ENCODE measurements at regions not wholly inside any gene's neighbourhood (a gene's known extent, or its start where the extent isn't known, plus 50 kb on each side); places are given as distances from the start of the nearest gene placed in this dataset.
"Not testable (repeated sequence)": the region's sequence is repeated elsewhere in the genome, so short reads cannot be mapped to it uniquely, and the experiment has no call there.

- FAIRE-seq (no peak), DNase-seq (ENCODE audit: insufficient read length) (no peak)
- TF ChIP-seq POLR2AphosphoS5 (IDR thresholded peaks at IDR 0.05; ENCODE audit: low read depth, low read length), result no peak
- no peak for TF ChIP-seq POLR2A (IDR thresholded peaks at IDR 0.05; ENCODE audit: low read depth, low read length)
- TF ChIP-seq TAF1 (IDR thresholded peaks at IDR 0.05; ENCODE audit: borderline replicate concordance, low read depth, low read length), result no peak
These were observed 59.7 kb downstream of the NAA11 start for GRCh38 chr4:79266136-79266535.

GRCh38 chr4:79259242-79259641, 66.6 kb downstream of the NAA11 start:
- DNase-seq (ENCODE audit: insufficient read length) (no peak), FAIRE-seq (no peak)
- TF ChIP-seq POLR2AphosphoS5 (IDR thresholded peaks at IDR 0.05; ENCODE audit: low read depth, low read length) (no peak), TAF1 (IDR thresholded peaks at IDR 0.05; ENCODE audit: borderline replicate concordance, low read depth, low read length) (no peak), POLR2A (IDR thresholded peaks at IDR 0.05; ENCODE audit: low read depth, low read length) (no peak)

GRCh38 chr4:79258614-79259176, 67.2 kb downstream of the NAA11 start:
- TF ChIP-seq POLR2A (IDR thresholded peaks at IDR 0.05; ENCODE audit: low read depth, low read length) (no peak), POLR2AphosphoS5 (IDR thresholded peaks at IDR 0.05; ENCODE audit: low read depth, low read length) (no peak), TAF1 (IDR thresholded peaks at IDR 0.05; ENCODE audit: borderline replicate concordance, low read depth, low read length) (no peak)
- DNase-seq (ENCODE audit: insufficient read length) (no peak), FAIRE-seq (no peak)

GRCh38 chr4:79257953-79258613, 67.8 kb downstream of the NAA11 start:
- DNase-seq (ENCODE audit: insufficient read length), result no peak

GRCh38 chr4:79255793-79256192, 70.1 kb downstream of the NAA11 start:
- no peak for DNase-seq (ENCODE audit: insufficient read length)
- no peak for TF ChIP-seq POLR2AphosphoS5 (IDR thresholded peaks at IDR 0.05; ENCODE audit: low read depth, low read length)
- TF ChIP-seq TAF1 (IDR thresholded peaks at IDR 0.05; ENCODE audit: borderline replicate concordance, low read depth, low read length), result no peak
- TF ChIP-seq POLR2A (IDR thresholded peaks at IDR 0.05; ENCODE audit: low read depth, low read length), result no peak
- FAIRE-seq, result no peak

More at GRCh38 chr4:79257953-79258613, 67.8 kb downstream of the NAA11 start:
- FAIRE-seq, result no peak
- no peak for TF ChIP-seq POLR2A (IDR thresholded peaks at IDR 0.05; ENCODE audit: low read depth, low read length)
- no peak for TF ChIP-seq TAF1 (IDR thresholded peaks at IDR 0.05; ENCODE audit: borderline replicate concordance, low read depth, low read length)
- TF ChIP-seq POLR2AphosphoS5 (IDR thresholded peaks at IDR 0.05; ENCODE audit: low read depth, low read length), result no peak

- FAIRE-seq (no peak), DNase-seq (ENCODE audit: insufficient read length) (no peak)
- TF ChIP-seq TAF1 (IDR thresholded peaks at IDR 0.05; ENCODE audit: borderline replicate concordance, low read depth, low read length), result no peak
- TF ChIP-seq POLR2AphosphoS5 (IDR thresholded peaks at IDR 0.05; ENCODE audit: low read depth, low read length), result no peak
- TF ChIP-seq POLR2A (IDR thresholded peaks at IDR 0.05; ENCODE audit: low read depth, low read length), result no peak
These were observed 71.9 kb downstream of the NAA11 start for GRCh38 chr4:79253924-79254323.

- DNase-seq (ENCODE audit: insufficient read length), result no peak
- FAIRE-seq, result no peak
- TF ChIP-seq TAF1 (IDR thresholded peaks at IDR 0.05; ENCODE audit: borderline replicate concordance, low read depth, low read length) (no peak), POLR2A (IDR thresholded peaks at IDR 0.05; ENCODE audit: low read depth, low read length) (no peak), POLR2AphosphoS5 (IDR thresholded peaks at IDR 0.05; ENCODE audit: low read depth, low read length) (no peak)
These were observed 72.7 kb downstream of the NAA11 start for GRCh38 chr4:79253168-79253567.

- DNase-seq (ENCODE audit: insufficient read length) (no peak), FAIRE-seq (no peak)
- no peak for TF ChIP-seq TAF1 (IDR thresholded peaks at IDR 0.05; ENCODE audit: borderline replicate concordance, low read depth, low read length)
- TF ChIP-seq POLR2A (IDR thresholded peaks at IDR 0.05; ENCODE audit: low read depth, low read length), result no peak
- no peak for TF ChIP-seq POLR2AphosphoS5 (IDR thresholded peaks at IDR 0.05; ENCODE audit: low read depth, low read length)
These were observed 75.0 kb downstream of the NAA11 start for GRCh38 chr4:79250887-79251286.

- FAIRE-seq, result no peak
- no peak for DNase-seq (ENCODE audit: insufficient read length)
- no peak for TF ChIP-seq TAF1 (IDR thresholded peaks at IDR 0.05; ENCODE audit: borderline replicate concordance, low read depth, low read length)
- no peak for TF ChIP-seq POLR2A (IDR thresholded peaks at IDR 0.05; ENCODE audit: low read depth, low read length)
- no peak for TF ChIP-seq POLR2AphosphoS5 (IDR thresholded peaks at IDR 0.05; ENCODE audit: low read depth, low read length)
These were observed 75.9 kb downstream of the NAA11 start for GRCh38 chr4:79249881-79250503.

- FAIRE-seq (no peak), DNase-seq (ENCODE audit: insufficient read length) (no peak)
- TF ChIP-seq POLR2AphosphoS5 (IDR thresholded peaks at IDR 0.05; ENCODE audit: low read depth, low read length) (no peak), TAF1 (IDR thresholded peaks at IDR 0.05; ENCODE audit: borderline replicate concordance, low read depth, low read length) (no peak), POLR2A (IDR thresholded peaks at IDR 0.05; ENCODE audit: low read depth, low read length) (no peak)
These were observed 77.3 kb downstream of the NAA11 start for GRCh38 chr4:79248610-79249009.

GRCh38 chr4:79247695-79248394, 78.0 kb downstream of the NAA11 start:
- TF ChIP-seq TAF1 (IDR thresholded peaks at IDR 0.05; ENCODE audit: borderline replicate concordance, low read depth, low read length), result no peak
- no peak for TF ChIP-seq POLR2AphosphoS5 (IDR thresholded peaks at IDR 0.05; ENCODE audit: low read depth, low read length)
- TF ChIP-seq POLR2A (IDR thresholded peaks at IDR 0.05; ENCODE audit: low read depth, low read length), result no peak
- DNase-seq (ENCODE audit: insufficient read length) (no peak), FAIRE-seq (no peak)

GRCh38 chr4:79245200-79245940, 80.5 kb downstream of the NAA11 start:
- not testable (repeated sequence) for DNase-seq (ENCODE audit: insufficient read length)

More at GRCh38 chr4:79245200-79245940, 80.5 kb downstream of the NAA11 start:
- FAIRE-seq, result not testable (repeated sequence)
